GM23338 (cell line): ENCODE measurements at regions not wholly inside any gene's neighbourhood (a gene's known extent, or its start where the extent isn't known, plus 50 kb on each side); places are given as distances from the start of the nearest gene placed in this dataset.

ENCODE experiments used
- ATAC-seq: fragments of 200-7000 bp; cut with Tn5 transposase; 3 replicates; pipeline ENCODE4 v1.9.1; 2020
- DNase-seq: peaks from one replicate; pipeline ENCODE4 v3.0.0-alpha.2; 2015; ENCODE audit warnings: low spot score
- H2AFZ ChIP-seq: fragments of 200-600 bp; sonication (generic); 2 replicates; pipeline ENCODE4 v1.8.0; 2016; ENCODE audit warnings: antibody characterized with exemption, mild to moderate bottlenecking, moderate library complexity
- H3F3A ChIP-seq: fragments of 200-600 bp; sonication (generic); replicated peaks from 2 replicates; pipeline ENCODE4 v1.8.0; 2017; ENCODE audit warnings: antibody characterized with exemption, mixed run types, low read depth
- H3K27ac ChIP-seq: fragments of 200-600 bp; sonication (generic); 2 replicates; pipeline ENCODE4 v1.6.1; 2016; ENCODE audit warnings: low read depth
- H3K27me3 ChIP-seq: fragments of 200-600 bp; sonication (generic); 2 replicates; pipeline ENCODE4 v1.8.0; 2016; ENCODE audit warnings: mild to moderate bottlenecking, mixed run types, moderate library complexity; ENCODE audit not compliant: insufficient read depth
- H3K36me3 ChIP-seq: fragments of 200-600 bp; sonication (generic); 2 replicates; pipeline ENCODE4 v1.8.0; 2016; ENCODE audit warnings: mild to moderate bottlenecking; ENCODE audit not compliant: insufficient read depth
- H3K4me1 ChIP-seq: fragments of 200-600 bp; sonication (generic); 2 replicates; pipeline ENCODE4 v1.8.0; 2016; ENCODE audit warnings: mild to moderate bottlenecking, moderate library complexity; ENCODE audit not compliant: insufficient read depth
- H3K4me2 ChIP-seq: fragments of 200-600 bp; sonication (generic); 2 replicates; pipeline ENCODE4 v1.7.1; 2017; ENCODE audit warnings: mixed run types
- H3K4me3 ChIP-seq: fragments of 200-600 bp; sonication (generic); 2 replicates; pipeline ENCODE4 v1.6.1; 2016; ENCODE audit warnings: mixed run types
- H3K79me2 ChIP-seq: fragments of 200-600 bp; sonication (generic); replicated peaks from 2 replicates; pipeline ENCODE4 v1.8.0; 2017; ENCODE audit warnings: mild to moderate bottlenecking; ENCODE audit not compliant: insufficient read depth
- H3K9me2 ChIP-seq: fragments of 200-600 bp; sonication (generic); 2 replicates; pipeline ENCODE4 v1.8.0; 2017; ENCODE audit not compliant: insufficient read depth
- H4K20me1 ChIP-seq: fragments of 200-600 bp; sonication (generic); replicated peaks from 2 replicates; pipeline ENCODE4 v1.8.0; 2017; ENCODE audit warnings: mild to moderate bottlenecking; ENCODE audit not compliant: insufficient read depth
- H3K27ac Mint-ChIP-seq: 2 replicates; pipeline ENCODE4 v1.8.0; 2020; ENCODE audit warnings: inconsistent platforms, mild to moderate bottlenecking, moderate library complexity, mixed read lengths
- H3K27me3 Mint-ChIP-seq: 3 replicates; pipeline ENCODE4 v1.8.0; 2022; ENCODE audit warnings: low read depth, mild to moderate bottlenecking, moderate library complexity, mixed read lengths, inconsistent platforms; ENCODE audit not compliant: insufficient read depth, poor library complexity
- H3K36me3 Mint-ChIP-seq: 3 replicates; pipeline ENCODE4 v1.8.0; 2021; ENCODE audit warnings: low read depth, mild to moderate bottlenecking, inconsistent platforms, moderate library complexity, mixed read lengths
- H3K4me1 Mint-ChIP-seq: 3 replicates; pipeline ENCODE4 v1.8.0; 2020; ENCODE audit warnings: mild to moderate bottlenecking, inconsistent platforms, mixed read lengths
- H3K4me3 Mint-ChIP-seq: 3 replicates; pipeline ENCODE4 v1.8.0; 2021; ENCODE audit warnings: moderate library complexity, mild to moderate bottlenecking, inconsistent platforms, mixed read lengths
- H3K9me3 Mint-ChIP-seq: 3 replicates; pipeline ENCODE4 v1.8.0; 2020; ENCODE audit warnings: moderate library complexity, mild to moderate bottlenecking, inconsistent platforms, mixed read lengths
- CTCF ChIP-seq, 2 experiments: fragments of 200-600 bp in 1 of 2; sonication (generic) in 1 of 2; conservative IDR thresholded peaks; 2 replicates each; pipeline versions ENCODE4 v1.5.1 to v1.6.1; 2016 to 2017; ENCODE audit warnings: antibody characterized with exemption in 2 of 2, low read depth in 2 of 2, mild to moderate bottlenecking in 2 of 2, moderate library complexity in 1 of 2
- EZH2phosphoT487 ChIP-seq: fragments of 200-600 bp; sonication (generic); IDR thresholded peaks from one replicate; pipeline ENCODE4 v1.8.1; 2018; ENCODE audit warnings: antibody characterized with exemption; ENCODE audit not compliant: unreplicated experiment
- JUNB ChIP-seq: IDR thresholded peaks from one replicate; pipeline ENCODE4 v1.6.1; 2016; ENCODE audit warnings: antibody characterized with exemption; ENCODE audit not compliant: unreplicated experiment
- NANOG ChIP-seq: IDR thresholded peaks from 2 replicates; pipeline ENCODE4 v1.6.1; 2016; ENCODE audit warnings: antibody characterized with exemption, borderline replicate concordance
- STAT1 ChIP-seq: IDR thresholded peaks from one replicate; pipeline ENCODE4 v1.6.1; 2016; ENCODE audit warnings: antibody characterized with exemption; ENCODE audit not compliant: unreplicated experiment
- ZNF114 ChIP-seq: fragments of 250-450 bp; sonication (Bioruptor Pico); IDR thresholded peaks from 2 replicates; pipeline ENCODE4 v1.5.0; 2020; ENCODE audit warnings: mild to moderate bottlenecking, moderate library complexity
- TF ChIP-seq, protein P1 (sequence below): IDR thresholded peaks from 2 replicates; pipeline ENCODE4 v1.6.1; 2016; ENCODE audit warnings: antibody characterized with exemption
- TF ChIP-seq, protein P2 (sequence below): IDR thresholded peaks from one replicate; pipeline ENCODE4 v1.6.1; 2018; ENCODE audit warnings: antibody characterized with exemption; ENCODE audit not compliant: unreplicated experiment
- TF ChIP-seq, protein P3 (sequence below): fragments of 250-450 bp; sonication (Bioruptor Pico); IDR thresholded peaks from 2 replicates; pipeline ENCODE4 v1.5.0; 2020; ENCODE audit warnings: mild to moderate bottlenecking, moderate library complexity

GRCh38 chr20:52631469-52631868 lies 340.7 kb upstream of the TSHZ2 start:
- Mint-ChIP-seq H3K27me3 (no peaks in the 10 kb centered on the region), H3K4me1 (peaks cover 2% of the 10 kb centered on the region; the same call in 1 of the 3 replicates), H3K27ac (no peak overlapping the region), H3K4me3 (no peak overlapping the region), H3K9me3 (peaks cover 7% of the 10 kb centered on the region; the same call in 2 of the 3 replicates), H3K36me3 (no peaks in the 10 kb centered on the region)
- Histone ChIP-seq H3K36me3 (no peaks in the 10 kb centered on the region), H3K79me2 (no peaks in the 10 kb centered on the region), H3K4me1 (no peaks in the 10 kb centered on the region), H3K27me3 (no peaks in the 10 kb centered on the region), H3F3A (no peaks in the 10 kb centered on the region), H2AFZ (no peak overlapping the region), H3K4me3 (no peak overlapping the region), H3K9me2 (peaks cover 13% of the 10 kb centered on the region), H4K20me1 (no peaks in the 10 kb centered on the region), H3K27ac (no peak overlapping the region), H3K4me2 (no peak overlapping the region)
- DNase-seq (no peak), ATAC-seq (no peak)
- TF ChIP-seq EZH2phosphoT487 (no peak), STAT1 (no peak), NANOG (no peak), ZNF114 (CRISPR knock-in tag) (no peak), JUNB (no peak), CTCF (conservative IDR thresholded peaks at IDR 0.05; ENCODE audit: low read depth in 2 of 2) (no peak)
- TF ChIP-seq, protein P1, sequence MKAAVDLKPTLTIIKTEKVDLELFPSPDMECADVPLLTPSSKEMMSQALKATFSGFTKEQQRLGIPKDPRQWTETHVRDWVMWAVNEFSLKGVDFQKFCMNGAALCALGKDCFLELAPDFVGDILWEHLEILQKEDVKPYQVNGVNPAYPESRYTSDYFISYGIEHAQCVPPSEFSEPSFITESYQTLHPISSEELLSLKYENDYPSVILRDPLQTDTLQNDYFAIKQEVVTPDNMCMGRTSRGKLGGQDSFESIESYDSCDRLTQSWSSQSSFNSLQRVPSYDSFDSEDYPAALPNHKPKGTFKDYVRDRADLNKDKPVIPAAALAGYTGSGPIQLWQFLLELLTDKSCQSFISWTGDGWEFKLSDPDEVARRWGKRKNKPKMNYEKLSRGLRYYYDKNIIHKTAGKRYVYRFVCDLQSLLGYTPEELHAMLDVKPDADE: no peak
- TF ChIP-seq, protein P2, sequence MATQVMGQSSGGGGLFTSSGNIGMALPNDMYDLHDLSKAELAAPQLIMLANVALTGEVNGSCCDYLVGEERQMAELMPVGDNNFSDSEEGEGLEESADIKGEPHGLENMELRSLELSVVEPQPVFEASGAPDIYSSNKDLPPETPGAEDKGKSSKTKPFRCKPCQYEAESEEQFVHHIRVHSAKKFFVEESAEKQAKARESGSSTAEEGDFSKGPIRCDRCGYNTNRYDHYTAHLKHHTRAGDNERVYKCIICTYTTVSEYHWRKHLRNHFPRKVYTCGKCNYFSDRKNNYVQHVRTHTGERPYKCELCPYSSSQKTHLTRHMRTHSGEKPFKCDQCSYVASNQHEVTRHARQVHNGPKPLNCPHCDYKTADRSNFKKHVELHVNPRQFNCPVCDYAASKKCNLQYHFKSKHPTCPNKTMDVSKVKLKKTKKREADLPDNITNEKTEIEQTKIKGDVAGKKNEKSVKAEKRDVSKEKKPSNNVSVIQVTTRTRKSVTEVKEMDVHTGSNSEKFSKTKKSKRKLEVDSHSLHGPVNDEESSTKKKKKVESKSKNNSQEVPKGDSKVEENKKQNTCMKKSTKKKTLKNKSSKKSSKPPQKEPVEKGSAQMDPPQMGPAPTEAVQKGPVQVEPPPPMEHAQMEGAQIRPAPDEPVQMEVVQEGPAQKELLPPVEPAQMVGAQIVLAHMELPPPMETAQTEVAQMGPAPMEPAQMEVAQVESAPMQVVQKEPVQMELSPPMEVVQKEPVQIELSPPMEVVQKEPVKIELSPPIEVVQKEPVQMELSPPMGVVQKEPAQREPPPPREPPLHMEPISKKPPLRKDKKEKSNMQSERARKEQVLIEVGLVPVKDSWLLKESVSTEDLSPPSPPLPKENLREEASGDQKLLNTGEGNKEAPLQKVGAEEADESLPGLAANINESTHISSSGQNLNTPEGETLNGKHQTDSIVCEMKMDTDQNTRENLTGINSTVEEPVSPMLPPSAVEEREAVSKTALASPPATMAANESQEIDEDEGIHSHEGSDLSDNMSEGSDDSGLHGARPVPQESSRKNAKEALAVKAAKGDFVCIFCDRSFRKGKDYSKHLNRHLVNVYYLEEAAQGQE: no peak
- TF ChIP-seq, protein P3, sequence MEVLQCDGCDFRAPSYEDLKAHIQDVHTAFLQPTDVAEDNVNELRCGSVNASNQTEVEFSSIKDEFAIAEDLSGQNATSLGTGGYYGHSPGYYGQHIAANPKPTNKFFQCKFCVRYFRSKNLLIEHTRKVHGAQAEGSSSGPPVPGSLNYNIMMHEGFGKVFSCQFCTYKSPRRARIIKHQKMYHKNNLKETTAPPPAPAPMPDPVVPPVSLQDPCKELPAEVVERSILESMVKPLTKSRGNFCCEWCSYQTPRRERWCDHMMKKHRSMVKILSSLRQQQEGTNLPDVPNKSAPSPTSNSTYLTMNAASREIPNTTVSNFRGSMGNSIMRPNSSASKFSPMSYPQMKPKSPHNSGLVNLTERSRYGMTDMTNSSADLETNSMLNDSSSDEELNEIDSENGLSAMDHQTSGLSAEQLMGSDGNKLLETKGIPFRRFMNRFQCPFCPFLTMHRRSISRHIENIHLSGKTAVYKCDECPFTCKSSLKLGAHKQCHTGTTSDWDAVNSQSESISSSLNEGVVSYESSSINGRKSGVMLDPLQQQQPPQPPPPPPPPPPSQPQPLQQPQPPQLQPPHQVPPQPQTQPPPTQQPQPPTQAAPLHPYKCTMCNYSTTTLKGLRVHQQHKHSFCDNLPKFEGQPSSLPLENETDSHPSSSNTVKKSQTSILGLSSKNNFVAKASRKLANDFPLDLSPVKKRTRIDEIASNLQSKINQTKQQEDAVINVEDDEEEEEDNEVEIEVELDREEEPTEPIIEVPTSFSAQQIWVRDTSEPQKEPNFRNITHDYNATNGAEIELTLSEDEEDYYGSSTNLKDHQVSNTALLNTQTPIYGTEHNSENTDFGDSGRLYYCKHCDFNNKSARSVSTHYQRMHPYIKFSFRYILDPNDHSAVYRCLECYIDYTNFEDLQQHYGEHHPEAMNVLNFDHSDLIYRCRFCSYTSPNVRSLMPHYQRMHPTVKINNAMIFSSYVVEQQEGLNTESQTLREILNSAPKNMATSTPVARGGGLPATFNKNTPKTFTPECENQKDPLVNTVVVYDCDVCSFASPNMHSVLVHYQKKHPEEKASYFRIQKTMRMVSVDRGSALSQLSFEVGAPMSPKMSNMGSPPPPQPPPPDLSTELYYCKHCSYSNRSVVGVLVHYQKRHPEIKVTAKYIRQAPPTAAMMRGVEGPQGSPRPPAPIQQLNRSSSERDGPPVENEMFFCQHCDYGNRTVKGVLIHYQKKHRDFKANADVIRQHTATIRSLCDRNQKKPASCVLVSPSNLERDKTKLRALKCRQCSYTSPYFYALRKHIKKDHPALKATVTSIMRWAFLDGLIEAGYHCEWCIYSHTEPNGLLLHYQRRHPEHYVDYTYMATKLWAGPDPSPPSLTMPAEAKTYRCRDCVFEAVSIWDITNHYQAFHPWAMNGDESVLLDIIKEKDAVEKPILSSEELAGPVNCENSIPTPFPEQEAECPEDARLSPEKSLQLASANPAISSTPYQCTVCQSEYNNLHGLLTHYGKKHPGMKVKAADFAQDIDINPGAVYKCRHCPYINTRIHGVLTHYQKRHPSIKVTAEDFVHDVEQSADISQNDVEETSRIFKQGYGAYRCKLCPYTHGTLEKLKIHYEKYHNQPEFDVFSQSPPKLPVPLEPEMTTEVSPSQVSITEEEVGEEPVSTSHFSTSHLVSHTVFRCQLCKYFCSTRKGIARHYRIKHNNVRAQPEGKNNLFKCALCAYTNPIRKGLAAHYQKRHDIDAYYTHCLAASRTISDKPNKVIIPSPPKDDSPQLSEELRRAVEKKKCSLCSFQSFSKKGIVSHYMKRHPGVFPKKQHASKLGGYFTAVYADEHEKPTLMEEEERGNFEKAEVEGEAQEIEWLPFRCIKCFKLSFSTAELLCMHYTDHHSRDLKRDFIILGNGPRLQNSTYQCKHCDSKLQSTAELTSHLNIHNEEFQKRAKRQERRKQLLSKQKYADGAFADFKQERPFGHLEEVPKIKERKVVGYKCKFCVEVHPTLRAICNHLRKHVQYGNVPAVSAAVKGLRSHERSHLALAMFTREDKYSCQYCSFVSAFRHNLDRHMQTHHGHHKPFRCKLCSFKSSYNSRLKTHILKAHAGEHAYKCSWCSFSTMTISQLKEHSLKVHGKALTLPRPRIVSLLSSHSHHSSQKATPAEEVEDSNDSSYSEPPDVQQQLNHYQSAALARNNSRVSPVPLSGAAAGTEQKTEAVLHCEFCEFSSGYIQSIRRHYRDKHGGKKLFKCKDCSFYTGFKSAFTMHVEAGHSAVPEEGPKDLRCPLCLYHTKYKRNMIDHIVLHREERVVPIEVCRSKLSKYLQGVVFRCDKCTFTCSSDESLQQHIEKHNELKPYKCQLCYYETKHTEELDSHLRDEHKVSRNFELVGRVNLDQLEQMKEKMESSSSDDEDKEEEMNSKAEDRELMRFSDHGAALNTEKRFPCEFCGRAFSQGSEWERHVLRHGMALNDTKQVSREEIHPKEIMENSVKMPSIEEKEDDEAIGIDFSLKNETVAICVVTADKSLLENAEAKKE (CRISPR knock-in tag): no peak
